COLO829 (cell line): ENCODE measurements at regions not wholly inside any gene's neighbourhood (a gene's known extent, or its start where the extent isn't known, plus 50 kb on each side); places are given as distances from the start of the nearest gene placed in this dataset.
"Not testable (repeated sequence)": the region's sequence is repeated elsewhere in the genome, so short reads cannot be mapped to it uniquely, and the experiment has no call there.

Source experiments
- DNase-seq: peaks from one replicate; pipeline ENCODE4 v3.0.0; 2012; ENCODE audit warnings: low spot score

- DNase-seq = no peak
Observed at GRCh38 chr2:59874971-59875755, 678.3 kb downstream of the BCL11A start.

GRCh38 chr2:59874361-59874760 lies 679.1 kb downstream of the BCL11A start:
- no peak for DNase-seq

- DNase-seq = no peak
Observed at GRCh38 chr2:59871830-59872229, 681.6 kb downstream of the BCL11A start.

- DNase-seq = no peak
Observed at GRCh38 chr2:59868981-59869380, 684.5 kb downstream of the BCL11A start.

GRCh38 chr2:59866436-59866835 lies 687.0 kb downstream of the BCL11A start:
- DNase-seq = no peak

- DNase-seq = no peak
Observed at GRCh38 chr2:59858540-59858939, 694.9 kb downstream of the BCL11A start.

- no peak for DNase-seq
Observed at GRCh38 chr2:59857109-59857508, 696.3 kb downstream of the BCL11A start.

- DNase-seq = no peak
Observed at GRCh38 chr2:59856391-59856790, 697.1 kb downstream of the BCL11A start.

- DNase-seq = no peak
Observed at GRCh38 chr2:59853032-59853431, 700.4 kb downstream of the BCL11A start.

- no peak for DNase-seq
Observed at GRCh38 chr2:59851836-59852475, 701.5 kb downstream of the BCL11A start.

GRCh38 chr2:59850554-59850953 lies 702.9 kb downstream of the BCL11A start:
- DNase-seq = no peak

GRCh38 chr2:59833941-59834340 lies 719.5 kb downstream of the BCL11A start:
- no peak for DNase-seq

- no peak for DNase-seq
Observed at GRCh38 chr2:59830601-59831000, 722.9 kb downstream of the BCL11A start.

- no peak for DNase-seq
Observed at GRCh38 chr2:59827677-59828076, 725.8 kb downstream of the BCL11A start.

- DNase-seq = no peak
Observed at GRCh38 chr2:59826177-59826576, 727.3 kb downstream of the BCL11A start.

- no peak for DNase-seq
Observed at GRCh38 chr2:59824314-59824713, 729.1 kb downstream of the BCL11A start.

- DNase-seq = no peak
Observed at GRCh38 chr2:59816075-59816474, 737.4 kb downstream of the BCL11A start.

GRCh38 chr2:59810283-59810682 lies 743.2 kb downstream of the BCL11A start:
- DNase-seq = not testable (repeated sequence)

- no peak for DNase-seq
Observed at GRCh38 chr2:59806486-59806885, 747.0 kb downstream of the BCL11A start.

GRCh38 chr2:59804732-59805131 lies 748.7 kb downstream of the BCL11A start:
- DNase-seq = no peak

- no peak for DNase-seq
Observed at GRCh38 chr2:59803586-59803985, 749.9 kb downstream of the BCL11A start.

GRCh38 chr2:59798687-59799232 lies 754.7 kb downstream of the BCL11A start:
- DNase-seq = no peak

- no peak for DNase-seq
Observed at GRCh38 chr2:59791004-59791618, 762.3 kb downstream of the BCL11A start.
